ENCODE measurements at regions not wholly inside any gene's neighbourhood (a gene's known extent, or its start where the extent isn't known, plus 50 kb on each side); places are given as distances from the start of the nearest gene placed in this dataset.

GRCh38 chr13:65112531-65112941 lies 2117.6 kb downstream of the PCDH9 start:
- Histone ChIP-seq H3K27ac (ENCODE audit: low read depth, low read length) (no peak overlapping the region), H3K27me3 (ENCODE audit: insufficient read depth, low read length) (no peaks in the 10 kb centered on the region), H4K20me1 (ENCODE audit: insufficient read depth) (no peaks in the 10 kb centered on the region), H2AFZ (ENCODE audit: low read depth, low read length, poor library complexity, severe bottlenecking) (peak overlapping the region; percentile 75), H3K36me3 (ENCODE audit: control insufficient read depth in 1 of 2, insufficient read depth in 2 of 2, low read length in 2 of 2) (no peaks in the 10 kb centered on the region), H3K4me3 (replicated peaks in 1 of 2; ENCODE audit: low read depth in 1 of 2, low read length in 2 of 2) (no peak overlapping the region), H3K9ac (ENCODE audit: low read length) (no peak overlapping the region), H3K4me1 (ENCODE audit: control insufficient read depth in 1 of 2, insufficient read depth in 2 of 2, low read length in 2 of 2) (peaks cover 0 to 12% of the 10 kb centered on the region in 2 experiments; a peak in 3 of 4 replicates), H3K9me2 (ENCODE audit: insufficient read depth) (no peaks in the 10 kb centered on the region), H3K9me3 (ENCODE audit: control insufficient read depth in 1 of 2, insufficient read depth in 1 of 2, low read depth in 1 of 2, low read length in 2 of 2) (no peaks in the 10 kb centered on the region), H3K79me2 (ENCODE audit: insufficient read depth, low read length) (no peaks in the 10 kb centered on the region), H3K4me2 (ENCODE audit: low read length) (peak overlapping the region; percentile 38; the same call in 1 of the 2 replicates)
- BruUV-seq (replicated peaks): no TSS peak
- ChIA-PET RAD21 (ENCODE audit: low non-redundant PET in 1 of 2, low total read pairs in 2 of 2, uncharacterized antibody in 2 of 2, unreplicated experiment in 2 of 2) (no interaction called here), CTCF (no interaction called here), POLR2A (no interaction called here)
- ATAC-seq: no peak; the same call in 1 of the 2 replicates
- TF ChIP-seq REST (IDR thresholded peaks at IDR 0.05; ENCODE audit: low read depth) (no peak), FOSL1 (IDR thresholded peaks at IDR 0.05; ENCODE audit: low read depth) (no peak), ZFX (IDR thresholded peaks at IDR 0.05) (no peak), EZH2 (IDR thresholded peaks at IDR 0.05) (no peak), CEBPB (IDR thresholded peaks at IDR 0.05; ENCODE audit: low read depth) (no peak)
- no peak for DNase-seq (ENCODE audit: low read depth, low spot score)
- intact Hi-C loops (cut with micrococcal nuclease): no loop called here

DNA sequence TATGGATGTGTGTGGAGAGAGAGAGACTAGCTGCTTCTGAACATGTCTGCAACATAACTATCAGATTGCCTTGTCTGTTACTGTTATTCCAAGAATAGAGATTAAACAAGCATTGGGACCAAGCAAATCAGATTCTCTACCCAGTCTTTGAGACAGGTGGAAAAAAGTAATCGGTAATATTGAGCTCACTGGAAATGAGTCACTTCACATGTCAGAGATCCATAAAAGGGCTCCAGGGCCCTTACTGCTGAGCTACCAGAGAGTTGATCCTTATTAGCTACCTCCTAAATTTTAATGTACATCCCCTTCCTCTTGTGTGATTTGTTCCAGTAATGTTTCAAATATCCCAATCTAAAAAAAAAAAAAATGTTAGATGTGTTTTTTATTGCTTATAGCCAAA lies 2118.0 kb downstream of the PCDH9 start:
- no TSS peak for BruUV-seq (replicated peaks)
- no peak for TF ChIP-seq FOSL1 (IDR thresholded peaks at IDR 0.05; ENCODE audit: low read depth)
- TF ChIP-seq CEBPB (IDR thresholded peaks at IDR 0.05; ENCODE audit: low read depth): no peak
- no peak for TF ChIP-seq EGR1 (IDR thresholded peaks at IDR 0.05; ENCODE audit: low read depth)
- no peak for TF ChIP-seq RAD21 (IDR thresholded peaks at IDR 0.05; ENCODE audit: low read depth)
- no peak for TF ChIP-seq ELF1 (IDR thresholded peaks at IDR 0.05; ENCODE audit: borderline replicate concordance, low read depth)
- no peak for TF ChIP-seq SRF (IDR thresholded peaks at IDR 0.05; ENCODE audit: low read depth)
- TF ChIP-seq, protein P1, sequence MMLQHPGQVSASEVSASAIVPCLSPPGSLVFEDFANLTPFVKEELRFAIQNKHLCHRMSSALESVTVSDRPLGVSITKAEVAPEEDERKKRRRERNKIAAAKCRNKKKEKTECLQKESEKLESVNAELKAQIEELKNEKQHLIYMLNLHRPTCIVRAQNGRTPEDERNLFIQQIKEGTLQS (IDR thresholded peaks at IDR 0.05): no peak
- no peak for TF ChIP-seq YY1 (IDR thresholded peaks at IDR 0.05; ENCODE audit: extremely low read depth, insufficient replicate concordance, low read depth, low read length)
- TF ChIP-seq TCF7L2 (IDR thresholded peaks at IDR 0.05; ENCODE audit: borderline replicate concordance, extremely low read depth, insufficient read depth, insufficient read length): no peak
- Histone ChIP-seq H4K20me1 (ENCODE audit: insufficient read depth) (no peaks in the 10 kb centered on the region), H3K9me2 (ENCODE audit: insufficient read depth) (no peaks in the 10 kb centered on the region), H3K36me3 (ENCODE audit: control insufficient read depth in 1 of 2, insufficient read depth in 2 of 2, low read length in 2 of 2) (no peaks in the 10 kb centered on the region), H2AFZ (ENCODE audit: low read depth, low read length, poor library complexity, severe bottlenecking) (peak overlapping the region; percentile 75), H3K4me1 (ENCODE audit: control insufficient read depth in 1 of 2, insufficient read depth in 2 of 2, low read length in 2 of 2) (peaks cover 0 to 12% of the 10 kb centered on the region in 2 experiments; a peak in 3 of 4 replicates), H3K4me2 (ENCODE audit: low read length) (peak overlapping the region; percentile 38; the same call in 1 of the 2 replicates), H3K27me3 (ENCODE audit: insufficient read depth, low read length) (no peaks in the 10 kb centered on the region), H3K79me2 (ENCODE audit: insufficient read depth, low read length) (no peaks in the 10 kb centered on the region), H3K9ac (ENCODE audit: low read length) (no peak overlapping the region), H3K4me3 (replicated peaks in 1 of 2; ENCODE audit: low read depth in 1 of 2, low read length in 2 of 2) (no peak overlapping the region), H3K27ac (ENCODE audit: low read depth, low read length) (no peak overlapping the region), H3K9me3 (ENCODE audit: control insufficient read depth in 1 of 2, insufficient read depth in 1 of 2, low read depth in 1 of 2, low read length in 2 of 2) (no peaks in the 10 kb centered on the region)
- ChIA-PET RAD21 (ENCODE audit: low non-redundant PET in 1 of 2, low total read pairs in 2 of 2, uncharacterized antibody in 2 of 2, unreplicated experiment in 2 of 2) (no interaction called here), POLR2A (no interaction called here), CTCF (no interaction called here)
- DNase-seq (ENCODE audit: low read depth, low spot score) (no peak), ATAC-seq (peak; percentile 63)
- intact Hi-C loops (cut with micrococcal nuclease): no loop called here

Data from HCT116 (cell line).